HEK293 (cell line): ENCODE measurements at regions not wholly inside any gene's neighbourhood (a gene's known extent, or its start where the extent isn't known, plus 50 kb on each side); places are given as distances from the start of the nearest gene placed in this dataset.

ENCODE experiments used
- ATF2 ChIP-seq: fragments of 450-650 bp; formaldehyde crosslinking; IDR thresholded peaks from 2 replicates; pipeline ENCODE4 v1.5.1; 2016; ENCODE audit warnings: missing biosample characterization, missing genetic modification characterization, low read depth
- CTCF ChIP-seq: fragments of 450-650 bp; formaldehyde crosslinking; IDR thresholded peaks from 2 replicates; pipeline ENCODE4 v1.5.1; 2016; ENCODE audit warnings: missing biosample characterization, missing genetic modification characterization
- GFI1B ChIP-seq: fragments of 450-650 bp; formaldehyde crosslinking; IDR thresholded peaks from 2 replicates; pipeline ENCODE4 v1.5.1; 2016; ENCODE audit warnings: missing biosample characterization, missing genetic modification characterization
- PRDM4 ChIP-seq: fragments of 450-650 bp; formaldehyde crosslinking; IDR thresholded peaks from 2 replicates; pipeline ENCODE4 v1.5.1; 2017; ENCODE audit warnings: missing biosample characterization, missing genetic modification characterization
- ZEB2 ChIP-seq: fragments of 450-650 bp; formaldehyde crosslinking; IDR thresholded peaks from 2 replicates; pipeline ENCODE4 v1.5.1; 2016; ENCODE audit warnings: missing biosample characterization, missing genetic modification characterization
- ZNF114 ChIP-seq: fragments of 450-650 bp; formaldehyde crosslinking; IDR thresholded peaks from 2 replicates; pipeline ENCODE4 v1.5.0; 2017; ENCODE audit warnings: missing biosample characterization, missing genetic modification characterization
- ZNF16 ChIP-seq: fragments of 450-650 bp; formaldehyde crosslinking; IDR thresholded peaks from 2 replicates; pipeline ENCODE4 v1.5.1; 2016; ENCODE audit warnings: low read depth, missing biosample characterization, missing genetic modification characterization
- ZNF184 ChIP-seq: fragments of 450-650 bp; IDR thresholded peaks from 2 replicates; pipeline ENCODE4 v1.5.1; 2018; ENCODE audit warnings: missing biosample characterization, mild to moderate bottlenecking, missing genetic modification characterization
- ZNF510 ChIP-seq: fragments of 450-650 bp; formaldehyde crosslinking; IDR thresholded peaks from 2 replicates; pipeline ENCODE4 v1.5.1; 2018; ENCODE audit warnings: mild to moderate bottlenecking, missing genetic modification characterization, missing biosample characterization; ENCODE audit not compliant: insufficient replicate concordance
- TF ChIP-seq, protein P1 (sequence below): fragments of 450-650 bp; formaldehyde crosslinking; optimal IDR thresholded peaks from 2 replicates; pipeline ENCODE3; 2016; ENCODE audit warnings: missing biosample characterization, mild to moderate bottlenecking, missing genetic modification characterization

- no peak for TF ChIP-seq CTCF (tag by site-specific recombination)
- no peak for TF ChIP-seq ZEB2
- TF ChIP-seq ZNF16 (tag by site-specific recombination): no peak
- no peak for TF ChIP-seq ATF2
- no peak for TF ChIP-seq ZNF114
- no peak for TF ChIP-seq PRDM4 (tag by site-specific recombination)
- no peak for TF ChIP-seq ZNF510 (tag by site-specific recombination)
- no peak for TF ChIP-seq ZNF184 (tag by site-specific recombination)
- TF ChIP-seq GFI1B (tag by site-specific recombination): no peak
- TF ChIP-seq, protein P1, sequence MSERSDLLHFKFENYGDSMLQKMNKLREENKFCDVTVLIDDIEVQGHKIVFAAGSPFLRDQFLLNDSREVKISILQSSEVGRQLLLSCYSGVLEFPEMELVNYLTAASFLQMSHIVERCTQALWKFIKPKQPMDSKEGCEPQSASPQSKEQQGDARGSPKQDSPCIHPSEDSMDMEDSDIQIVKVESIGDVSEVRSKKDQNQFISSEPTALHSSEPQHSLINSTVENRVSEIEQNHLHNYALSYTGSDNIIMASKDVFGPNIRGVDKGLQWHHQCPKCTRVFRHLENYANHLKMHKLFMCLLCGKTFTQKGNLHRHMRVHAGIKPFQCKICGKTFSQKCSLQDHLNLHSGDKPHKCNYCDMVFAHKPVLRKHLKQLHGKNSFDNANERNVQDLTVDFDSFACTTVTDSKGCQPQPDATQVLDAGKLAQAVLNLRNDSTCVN (tag by site-specific recombination): no peak
These were observed 262.2 kb downstream of the ETV1 start for GRCh38 chr7:13727279-13727678.
